ENCODE measurements at regions not wholly inside any gene's neighbourhood (a gene's known extent, or its start where the extent isn't known, plus 50 kb on each side); places are given as distances from the start of the nearest gene placed in this dataset.

GRCh38 chr7:22676385-22676784 lies 50.6 kb upstream of the IL6 start:
- no peak for DNase-seq

- DNase-seq: no peak
Observed at GRCh38 chr7:22675917-22676343, 51.1 kb upstream of the IL6 start.

- no peak for DNase-seq
Observed at GRCh38 chr7:22675421-22675820, 51.6 kb upstream of the IL6 start.

- no peak for DNase-seq
Observed at GRCh38 chr7:22672846-22673680, 53.9 kb upstream of the IL6 start.

GRCh38 chr7:22671177-22671879 lies 55.7 kb upstream of the IL6 start:
- no peak for DNase-seq

GRCh38 chr7:22670422-22670815 lies 56.6 kb upstream of the IL6 start:
- DNase-seq: no peak

- DNase-seq: no peak
Observed at GRCh38 chr7:22669692-22670421, 57.1 kb upstream of the IL6 start.

- no peak for DNase-seq
Observed at GRCh38 chr7:22668971-22669401, 58.0 kb upstream of the IL6 start.

GRCh38 chr7:22667562-22668239 lies 59.3 kb upstream of the IL6 start:
- no peak for DNase-seq

GRCh38 chr7:22667187-22667561 lies 59.8 kb upstream of the IL6 start:
- DNase-seq: no peak

GRCh38 chr7:22666732-22667131 lies 60.3 kb upstream of the IL6 start:
- DNase-seq: no peak

- DNase-seq: no peak
Observed at GRCh38 chr7:22665923-22666322, 61.1 kb upstream of the IL6 start.

- no peak for DNase-seq
Observed at GRCh38 chr7:22664988-22665798, 61.8 kb upstream of the IL6 start.

- DNase-seq: no peak
Observed at GRCh38 chr7:22663721-22664120, 63.3 kb upstream of the IL6 start.

GRCh38 chr7:22663357-22663718 lies 63.7 kb upstream of the IL6 start:
- DNase-seq: no peak

GRCh38 chr7:22662556-22663356 lies 64.2 kb upstream of the IL6 start:
- no peak for DNase-seq

GRCh38 chr7:22662036-22662435 lies 65.0 kb upstream of the IL6 start:
- DNase-seq: no peak

GRCh38 chr7:22660732-22661131 lies 66.3 kb upstream of the IL6 start:
- no peak for DNase-seq

GRCh38 chr7:22660293-22660692 lies 66.7 kb upstream of the IL6 start:
- DNase-seq: no peak

- DNase-seq: no peak
Observed at GRCh38 chr7:22659741-22660140, 67.3 kb upstream of the IL6 start.

- DNase-seq: no peak
Observed at GRCh38 chr7:22658031-22658430, 69.0 kb upstream of the IL6 start.
